IMR-90 (cell line): ENCODE measurements at regions not wholly inside any gene's neighbourhood (a gene's known extent, or its start where the extent isn't known, plus 50 kb on each side); places are given as distances from the start of the nearest gene placed in this dataset.

Source experiments
- ATAC-seq: fragments of 200-7000 bp; cut with Tn5 transposase; 2 replicates; pipeline ENCODE4 v1.9.1; 2020; ENCODE audit warnings: low read depth, mild to moderate bottlenecking, moderate library complexity
- BruUV-seq: library from RNA; stranded (reverse); fragments of 400-500 nt; replicated peaks from 2 replicates; lab custom pipeline; 2021; lab: Mats Ljungman, UMichigan
- CTCF ChIA-PET: fragments of 300-600 bp; formaldehyde crosslinking; extraction: SDS; loops from one replicate; lab custom pipeline; 2021; ENCODE audit warnings: antibody characterized with exemption; lab: Yijun Ruan, JAX
- POLR2A ChIA-PET: fragments of 300-600 bp; sonication (Branson Sonifier 250); formaldehyde crosslinking; loops from one replicate; lab custom pipeline; 2022; ENCODE audit warnings: antibody characterized with exemption; ENCODE audit not compliant: unreplicated experiment; lab: Charles Lee
- DNase-seq: peaks from one replicate; pipeline ENCODE4 v3.0.0; 2013
- H2AFZ ChIP-seq: replicated peaks from 2 replicates; pipeline ENCODE3; 2013; ENCODE audit warnings: low read length, mild to moderate bottlenecking; ENCODE audit not compliant: poor library complexity
- H2AK5ac ChIP-seq: 2 replicates; pipeline ENCODE4 v1.6.1; 2013; ENCODE audit warnings: low read depth, low read length, inconsistent platforms
- H2AK9ac ChIP-seq: replicated peaks from 2 replicates; pipeline ENCODE3; 2013; ENCODE audit warnings: mild to moderate bottlenecking, low read depth, low read length, moderate library complexity; ENCODE audit not compliant: poor library complexity
- H2BK120ac ChIP-seq: 2 replicates; pipeline ENCODE4 v1.6.1; 2013; ENCODE audit warnings: low read depth, low read length, inconsistent platforms
- H2BK15ac ChIP-seq: 3 replicates; pipeline ENCODE4 v1.6.1; 2013; ENCODE audit warnings: low read depth, low read length, inconsistent platforms
- H2BK20ac ChIP-seq: 2 replicates; pipeline ENCODE4 v1.6.1; 2013; ENCODE audit warnings: low read depth, mild to moderate bottlenecking, inconsistent platforms, low read length, moderate library complexity
- H2BK5ac ChIP-seq: 2 replicates; pipeline ENCODE4 v1.6.1; 2013; ENCODE audit warnings: mild to moderate bottlenecking, low read depth, low read length, inconsistent platforms; ENCODE audit not compliant: poor library complexity, severe bottlenecking
- H3K14ac ChIP-seq: replicated peaks from 2 replicates; pipeline ENCODE4 v1.6.1; 2013; ENCODE audit warnings: low read depth, low read length, inconsistent platforms
- H3K18ac ChIP-seq: 2 replicates; pipeline ENCODE4 v1.6.1; 2013; ENCODE audit warnings: low read depth, low read length, control low read depth
- H3K23ac ChIP-seq: 2 replicates; pipeline ENCODE4 v1.6.1; 2013; ENCODE audit warnings: low read depth, low read length, inconsistent platforms
- H3K27ac ChIP-seq: 2 replicates; pipeline ENCODE4 v1.5.1; 2013; ENCODE audit warnings: mild to moderate bottlenecking, control low read depth, low read length; ENCODE audit not compliant: insufficient read depth
- H3K27me3 ChIP-seq: 2 replicates; pipeline ENCODE4 v1.6.1; 2013; ENCODE audit warnings: low read length; ENCODE audit not compliant: control insufficient read depth, insufficient read depth
- H3K36me3 ChIP-seq: 2 replicates; pipeline ENCODE4 v1.6.1; 2013; ENCODE audit warnings: low read length, mixed read lengths; ENCODE audit not compliant: control insufficient read depth, insufficient read depth
- H3K4ac ChIP-seq: 2 replicates; pipeline ENCODE4 v1.6.1; 2013; ENCODE audit warnings: low read depth, low read length, inconsistent platforms
- H3K4me1 ChIP-seq: 2 replicates; pipeline ENCODE4 v1.6.1; 2013; ENCODE audit warnings: low read length, mixed read lengths; ENCODE audit not compliant: control insufficient read depth, insufficient read depth
- H3K4me2 ChIP-seq: 2 replicates; pipeline ENCODE4 v1.6.1; 2013; ENCODE audit warnings: low read depth, mild to moderate bottlenecking, control low read depth, low read length, moderate library complexity
- H3K4me3 ChIP-seq: 2 replicates; pipeline ENCODE4 v1.5.1; 2013; ENCODE audit warnings: low read depth, mild to moderate bottlenecking, control low read depth, low read length, moderate library complexity; ENCODE audit not compliant: insufficient read depth
- H3K56ac ChIP-seq: 2 replicates; pipeline ENCODE4 v1.6.1; 2013; ENCODE audit warnings: low read length, inconsistent platforms; ENCODE audit not compliant: insufficient read depth; ENCODE audit errors: extremely low read depth
- H3K79me1 ChIP-seq, 2 experiments: 2 replicates each; pipeline ENCODE4 v1.6.1; 2013; ENCODE audit warnings: low read length in 2 of 2, inconsistent platforms in 1 of 2, low read depth in 1 of 2
- H3K9ac ChIP-seq: 2 replicates; pipeline ENCODE4 v1.6.1; 2013; ENCODE audit warnings: low read depth, low read length, control low read depth
- H3K9me1 ChIP-seq: 2 replicates; pipeline ENCODE4 v1.6.1; 2013; ENCODE audit warnings: low read length, inconsistent platforms; ENCODE audit not compliant: insufficient read depth
- H3K9me3 ChIP-seq: 2 replicates; pipeline ENCODE4 v1.6.1; 2013; ENCODE audit warnings: low read length; ENCODE audit not compliant: control insufficient read depth, insufficient read depth
- H4K20me1 ChIP-seq: 2 replicates; pipeline ENCODE4 v1.6.1; 2013; ENCODE audit warnings: low read length, inconsistent platforms; ENCODE audit not compliant: insufficient read depth
- H4K5ac ChIP-seq: 2 replicates; pipeline ENCODE4 v1.6.1; 2013; ENCODE audit warnings: mild to moderate bottlenecking, low read depth, low read length, control low read depth
- H4K8ac ChIP-seq, 2 experiments: 2 replicates each; pipeline ENCODE4 v1.6.1; 2013; ENCODE audit warnings: low read depth in 2 of 2, low read length in 2 of 2, control low read depth in 1 of 2, inconsistent platforms in 1 of 2
- H4K91ac ChIP-seq: 2 replicates; pipeline ENCODE4 v1.6.1; 2013; ENCODE audit warnings: low read depth, low read length, inconsistent platforms; ENCODE audit not compliant: insufficient read depth
- CTCF ChIP-seq: conservative IDR thresholded peaks from 2 replicates; pipeline ENCODE4 v1.5.1; 2012; ENCODE audit warnings: mild to moderate bottlenecking, low read depth, low read length, improper control_type of control experiment
- MAFK ChIP-seq: IDR thresholded peaks from 2 replicates; pipeline ENCODE4 v1.6.1; 2012; ENCODE audit warnings: low read depth, low read length, improper control_type of control experiment
- MXI1 ChIP-seq: IDR thresholded peaks from 2 replicates; pipeline ENCODE4 v1.6.1; 2012; ENCODE audit warnings: low read depth, mild to moderate bottlenecking, low read length, moderate library complexity, borderline replicate concordance
- NFE2L2 ChIP-seq: fragments of 150-350 bp; IDR thresholded peaks from 2 replicates; pipeline ENCODE4 v1.6.1; 2016; ENCODE audit warnings: low read depth, mild to moderate bottlenecking, low read length
- RCOR1 ChIP-seq: IDR thresholded peaks from 2 replicates; pipeline ENCODE4 v1.6.1; 2012; ENCODE audit warnings: mild to moderate bottlenecking, low read length, improper control_type of control experiment; ENCODE audit not compliant: insufficient replicate concordance
- USF2 ChIP-seq: fragments of 150-350 bp; IDR thresholded peaks from 2 replicates; pipeline ENCODE4 v1.6.1; 2017; ENCODE audit warnings: mild to moderate bottlenecking, antibody characterized with exemption, low read length, low read depth
- dilution Hi-C: fragments of 300-500 bp; cut with HindIII; formaldehyde crosslinking; loops from one replicate; pipeline ENCODE4 v1.14.3; 2018; ENCODE audit warnings: low sequenced_read_pairs; ENCODE audit not compliant: unreplicated experiment
- in situ Hi-C: fragments of 300-500 bp; cut with MboI; formaldehyde crosslinking; loops from 3 replicates; pipeline ENCODE4 v1.14.3; 2019; ENCODE audit warnings: low sequenced_read_pairs, inconsistent platforms, mixed read lengths
- intact Hi-C: fragments of 100-400 bp; cut with micrococcal nuclease; formaldehyde crosslinking; loops from 2 replicates; pipeline ENCODE4 v1.10.0; 2022

GRCh38 chr2:142724186-142724585 lies 153.3 kb upstream of the KYNU start:
- no peak overlapping the region for H4K5ac ChIP-seq
- dilution Hi-C loops = no loop called here
- no peak overlapping the region for H2BK5ac ChIP-seq
- no peak overlapping the region for H4K91ac ChIP-seq
- no peak overlapping the region for H3K56ac ChIP-seq
- no peak for TF ChIP-seq RCOR1
- TF ChIP-seq MAFK = no peak
- TF ChIP-seq MXI1 = no peak
- no peak for TF ChIP-seq CTCF
- TF ChIP-seq USF2 = no peak
- TF ChIP-seq NFE2L2 = no peak
- H3K23ac ChIP-seq = no peak overlapping the region
- H3K27me3 ChIP-seq = no peaks in the 10 kb centered on the region
- H2BK20ac ChIP-seq = no peak overlapping the region
- H3K9me1 ChIP-seq = peaks cover 3% of the 10 kb centered on the region; the same call in 1 of the 2 replicates
- H3K9ac ChIP-seq = no peak overlapping the region
- ATAC-seq (no peak), DNase-seq (no peak)
- no peak overlapping the region for H4K8ac ChIP-seq
- no peak overlapping the region for H2BK120ac ChIP-seq
- H3K27ac ChIP-seq = no peak overlapping the region
- intact Hi-C loops = loop anchor here (5.0 kb wide), 1 partner anchor 138 kb away; no protein-coding TSS in a partner anchor
- no peak overlapping the region for H2AK9ac ChIP-seq
- POLR2A ChIA-PET = interaction anchor here (0.7 kb wide), 1 partner anchor 24 kb away, joined by 3 read pairs; no protein-coding TSS in a partner anchor
- H3K36me3 ChIP-seq = no peaks in the 10 kb centered on the region
- H3K4ac ChIP-seq = no peak overlapping the region
- in situ Hi-C loops = no loop called here
- CTCF ChIA-PET = no interaction called here
- H3K4me2 ChIP-seq = no peak overlapping the region
- BruUV-seq = no TSS peak
- H3K9me3 ChIP-seq = no peaks in the 10 kb centered on the region
- no peak overlapping the region for H3K4me3 ChIP-seq
- no peaks in the 10 kb centered on the region for H3K79me1 ChIP-seq
- no peak overlapping the region for H2AK5ac ChIP-seq
- H3K14ac ChIP-seq = no peak overlapping the region
- no peak overlapping the region for H2AFZ ChIP-seq
- H2BK15ac ChIP-seq = no peak overlapping the region
- no peak overlapping the region for H3K18ac ChIP-seq
- no peaks in the 10 kb centered on the region for H4K20me1 ChIP-seq
- H3K4me1 ChIP-seq = peaks cover 3% of the 10 kb centered on the region
